GM12801 (cell line): ENCODE measurements at regions not wholly inside any gene's neighbourhood (a gene's known extent, or its start where the extent isn't known, plus 50 kb on each side); places are given as distances from the start of the nearest gene placed in this dataset.

Experiments used
- CTCF ChIP-seq: IDR thresholded peaks from one replicate; pipeline ENCODE4 v1.5.1; 2011; ENCODE audit warnings: control low read depth; ENCODE audit not compliant: insufficient read length; ENCODE audit errors: extremely low read depth

GRCh38 chr20:11064946-11065345 is 391.1 kb upstream of the JAG1 start:
- no peak for TF ChIP-seq CTCF

GRCh38 chr20:11067359-11067758 is 393.6 kb upstream of the JAG1 start:
- no peak for TF ChIP-seq CTCF

- TF ChIP-seq CTCF = no peak
Measured at GRCh38 chr20:11072982-11073381, 399.2 kb upstream of the JAG1 start.

- no peak for TF ChIP-seq CTCF
Measured at GRCh38 chr20:11076434-11077105, 402.8 kb upstream of the JAG1 start.

- TF ChIP-seq CTCF = no peak
Measured at GRCh38 chr20:11077226-11077625, 403.4 kb upstream of the JAG1 start.

GRCh38 chr20:11080010-11080409 is 406.2 kb upstream of the JAG1 start:
- no peak for TF ChIP-seq CTCF

GRCh38 chr20:11080781-11081377 is 407.1 kb upstream of the JAG1 start:
- TF ChIP-seq CTCF = no peak
